H1 (cell line): ENCODE measurements at regions not wholly inside any gene's neighbourhood (a gene's known extent, or its start where the extent isn't known, plus 50 kb on each side); places are given as distances from the start of the nearest gene placed in this dataset.

ENCODE experiments used
- CTCF ChIA-PET: fragments of 300-600 bp; sonication (Branson Sonifier 250); formaldehyde crosslinking; loops from one replicate; lab custom pipeline; 2021; ENCODE audit not compliant: partially characterized antibody; lab: Charles Lee
- POLR2A ChIA-PET: fragments of 300-600 bp; sonication (Branson Sonifier 250); formaldehyde crosslinking; loops from one replicate; lab custom pipeline; 2021; ENCODE audit warnings: inconsistent platforms; ENCODE audit not compliant: partially characterized antibody; lab: Charles Lee
- DNase-seq, 2 experiments: peaks; one replicate each; pipeline versions ENCODE4 v3.0.0 to v3.0.0-alpha.2; 2010 to 2022; ENCODE audit warnings: low spot score in 2 of 2, low read depth in 1 of 2, mixed read lengths in 1 of 2
- FAIRE-seq: peaks from 2 replicates; lab custom pipeline; 2011; peaks lifted over from hg19 to GRCh38; lab: Jason Lieb, UNC
- H2AFZ ChIP-seq: 2 replicates; pipeline ENCODE4 v1.8.1; 2012; ENCODE audit warnings: low read length, inconsistent platforms
- H2AK5ac ChIP-seq: 2 replicates; pipeline ENCODE4 v1.6.1; 2013; ENCODE audit warnings: low read depth, low read length
- H2BK120ac ChIP-seq: replicated peaks from 2 replicates; pipeline ENCODE3; 2013; ENCODE audit warnings: low read depth, low read length, inconsistent platforms
- H2BK12ac ChIP-seq: 2 replicates; pipeline ENCODE4 v1.6.1; 2013; ENCODE audit warnings: low read depth, low read length
- H2BK15ac ChIP-seq: 2 replicates; pipeline ENCODE4 v1.6.1; 2013; ENCODE audit warnings: low read length
- H2BK20ac ChIP-seq: 2 replicates; pipeline ENCODE4 v1.6.1; 2013; ENCODE audit warnings: low read length
- H2BK5ac ChIP-seq: 2 replicates; pipeline ENCODE4 v1.6.1; 2013; ENCODE audit warnings: low read depth, low read length
- H3K14ac ChIP-seq: 2 replicates; pipeline ENCODE4 v1.6.1; 2013; ENCODE audit warnings: inconsistent platforms; ENCODE audit not compliant: insufficient read length
- H3K18ac ChIP-seq: 2 replicates; pipeline ENCODE4 v1.6.1; 2013; ENCODE audit warnings: low read length; ENCODE audit errors: extremely low read depth
- H3K23ac ChIP-seq: 2 replicates; pipeline ENCODE4 v1.6.1; 2013; ENCODE audit warnings: inconsistent platforms; ENCODE audit not compliant: insufficient read length
- H3K23me2 ChIP-seq: 2 replicates; pipeline ENCODE4 v1.6.1; 2013; ENCODE audit warnings: low read depth, low read length
- H3K27ac ChIP-seq: 2 replicates; pipeline ENCODE4 v1.6.1; 2011; ENCODE audit warnings: low read depth, low read length, inconsistent platforms
- H3K27me3 ChIP-seq, 4 experiments: replicated peaks in 1 of 4; 1 replicate in 1 of 4; 2 replicates in 3 of 4; pipeline versions ENCODE4 v1.6.1 to v1.8.1; 2011 to 2013; ENCODE audit warnings: low read length in 3 of 4, mild to moderate bottlenecking in 3 of 4, inconsistent platforms in 2 of 4, mixed read lengths in 2 of 4, moderate library complexity in 1 of 4; ENCODE audit not compliant: control insufficient read depth in 3 of 4, insufficient read depth in 3 of 4; ENCODE audit errors: extremely low read depth in 1 of 4
- H3K36me3 ChIP-seq, 4 experiments: 2 replicates each; pipeline versions ENCODE4 v1.6.1 to v1.8.1; 2011 to 2013; ENCODE audit warnings: mild to moderate bottlenecking in 4 of 4, low read length in 3 of 4, moderate library complexity in 2 of 4, control low read depth in 1 of 4, inconsistent platforms in 1 of 4; ENCODE audit not compliant: insufficient read depth in 4 of 4, control insufficient read depth in 2 of 4
- H3K4ac ChIP-seq: replicated peaks from 2 replicates; pipeline ENCODE3; 2013; ENCODE audit warnings: low read length, low read depth, mixed read lengths, inconsistent platforms; ENCODE audit not compliant: insufficient read length
- H3K4me1 ChIP-seq, 4 experiments: replicated peaks in 1 of 4; 1 replicate in 1 of 4; 2 replicates in 3 of 4; pipeline versions ENCODE4 v1.6.1 to v1.8.1; 2011 to 2013; ENCODE audit warnings: low read length in 3 of 4, inconsistent platforms in 2 of 4, mixed read lengths in 1 of 4; ENCODE audit not compliant: insufficient read depth in 4 of 4, control insufficient read depth in 3 of 4
- H3K4me2 ChIP-seq, 2 experiments: 2 replicates each; pipeline versions ENCODE4 v1.6.1 to v1.8.1; 2011 to 2013; ENCODE audit warnings: low read depth in 2 of 2, low read length in 2 of 2, control low read depth in 1 of 2, inconsistent platforms in 1 of 2, mild to moderate bottlenecking in 1 of 2; ENCODE audit not compliant: insufficient read depth in 1 of 2
- H3K4me3 ChIP-seq, 4 experiments: fragments of 200-600, 300-600 bp in 1 of 4; sonication (generic), shearing (Covaris generic), sonication (Bioruptor Twin) in 1 of 4; 2 replicates each; pipeline versions ENCODE4 v1.5.1 to v1.8.1; 2011 to 2016; ENCODE audit warnings: low read length in 4 of 4, low read depth in 3 of 4, control low read depth in 2 of 4, inconsistent platforms in 2 of 4, mild to moderate bottlenecking in 2 of 4, mixed read lengths in 1 of 4, moderate library complexity in 1 of 4; ENCODE audit not compliant: insufficient read depth in 2 of 4; ENCODE audit errors: extremely low read depth in 1 of 4
- H3K56ac ChIP-seq: replicated peaks from 2 replicates; pipeline ENCODE3; 2013; ENCODE audit warnings: low read depth, mild to moderate bottlenecking, mixed read lengths, low read length, inconsistent platforms; ENCODE audit not compliant: insufficient read length
- H3K79me1 ChIP-seq: 2 replicates; pipeline ENCODE4 v1.6.1; 2013; ENCODE audit warnings: low read depth, low read length, control low read depth
- H3K79me2 ChIP-seq, 2 experiments: 2 replicates each; pipeline versions ENCODE4 v1.6.1 to v1.8.1; 2012 to 2013; ENCODE audit warnings: low read length in 2 of 2, mild to moderate bottlenecking in 2 of 2, inconsistent platforms in 1 of 2; ENCODE audit not compliant: insufficient read depth in 2 of 2, control insufficient read depth in 1 of 2
- H3K9ac ChIP-seq, 4 experiments: replicated peaks in 1 of 4; 1 replicate in 1 of 4; 2 replicates in 3 of 4; pipeline versions ENCODE4 v1.6.1 to v1.8.1; 2011 to 2013; ENCODE audit warnings: low read depth in 3 of 4, low read length in 3 of 4, control low read depth in 2 of 4, mild to moderate bottlenecking in 2 of 4, moderate library complexity in 2 of 4, inconsistent platforms in 1 of 4; ENCODE audit errors: extremely low read depth in 1 of 4
- H3K9me3 ChIP-seq, 2 experiments: 2 replicates each; pipeline versions ENCODE4 v1.6.1 to v1.8.1; 2012 to 2013; ENCODE audit warnings: mild to moderate bottlenecking in 2 of 2, moderate library complexity in 2 of 2, control low read depth in 1 of 2, inconsistent platforms in 1 of 2, low read depth in 1 of 2, low read length in 1 of 2, mixed read lengths in 1 of 2; ENCODE audit not compliant: insufficient read depth in 2 of 2
- H4K20me1 ChIP-seq, 2 experiments: replicated peaks in 1 of 2; 2 replicates each; pipeline versions ENCODE3 to v1.8.1; 2011 to 2013; ENCODE audit warnings: inconsistent platforms in 2 of 2, low read length in 2 of 2, mild to moderate bottlenecking in 1 of 2; ENCODE audit not compliant: insufficient read depth in 2 of 2, control insufficient read depth in 1 of 2
- H4K5ac ChIP-seq: 2 replicates; pipeline ENCODE4 v1.6.1; 2013; ENCODE audit warnings: low read length, low read depth, mixed read lengths, inconsistent platforms; ENCODE audit not compliant: insufficient read length
- H4K8ac ChIP-seq: 2 replicates; pipeline ENCODE4 v1.8.0; 2013; ENCODE audit warnings: mild to moderate bottlenecking, moderate library complexity, low read length, inconsistent platforms; ENCODE audit not compliant: insufficient read depth; ENCODE audit errors: extremely low read depth
- H4K91ac ChIP-seq: replicated peaks from 2 replicates; pipeline ENCODE3; 2013; ENCODE audit warnings: low read length, mixed read lengths, inconsistent platforms; ENCODE audit not compliant: insufficient read length
- SIX5 ChIP-seq: IDR thresholded peaks from 2 replicates; pipeline ENCODE4 v1.6.1; 2011; ENCODE audit warnings: mild to moderate bottlenecking, low read depth, low read length
- SUZ12 ChIP-seq: fragments of 200-600 bp; sonication (generic); IDR thresholded peaks from 2 replicates; pipeline ENCODE4 v1.6.1; 2012; ENCODE audit warnings: mild to moderate bottlenecking, inconsistent platforms, low read length, moderate library complexity, mixed read lengths
- WGBS, 2 experiments: shearing (Covaris generic) in 1 of 2; methylation state at CpG; one replicate each; pipeline versions ENCODE4 v1.1.6 to v1.1.7; 2013 to 2015; ENCODE audit warnings: low lambda C conversion rate in 2 of 2, mixed read lengths in 2 of 2, inconsistent platforms in 1 of 2, low coverage in 1 of 2, missing lambda C conversion rate in 1 of 2; ENCODE audit not compliant: insufficient replicate concordance in 2 of 2, insufficient coverage in 1 of 2, insufficient read length in 1 of 2; ENCODE audit errors: extremely low coverage in 1 of 2, missing lambda C conversion rate in 1 of 2; 5-methylcytosine and 5-hydroxymethylcytosine counted together

- Histone ChIP-seq H3K27ac (no peak overlapping the region), H3K27me3 (no peaks in the 10 kb centered on the region; a peak in 1 of 7 replicates), H2BK15ac (no peak overlapping the region), H3K18ac (no peak overlapping the region), H3K79me1 (no peaks in the 10 kb centered on the region), H2BK5ac (no peak overlapping the region), H2AFZ (no peak overlapping the region), H3K79me2 (no peaks in the 10 kb centered on the region), H3K9ac (no peak overlapping the region), H3K23ac (no peak overlapping the region), H3K36me3 (no peaks in the 10 kb centered on the region), H4K5ac (no peak overlapping the region), H3K4me2 (no peak overlapping the region), H4K8ac (no peak overlapping the region), H3K23me2 (no peaks in the 10 kb centered on the region; the same call in 1 of the 2 replicates), H3K56ac (no peak overlapping the region), H3K14ac (no peak overlapping the region), H3K4ac (no peak overlapping the region), H2BK12ac (no peak overlapping the region), H2AK5ac (no peak overlapping the region), H3K4me3 (no peak overlapping the region), H4K91ac (no peak overlapping the region), H2BK120ac (no peak overlapping the region), H3K9me3 (no peaks in the 10 kb centered on the region), H2BK20ac (no peak overlapping the region), H4K20me1 (no peaks in the 10 kb centered on the region), H3K4me1 (peaks cover 0 to 3% (median 0%) of the 10 kb centered on the region in 4 experiments; a peak in 1 of 7 replicates)
- DNase-seq (no peak), FAIRE-seq (no peak)
- ChIA-PET POLR2A (no interaction called here), CTCF (no interaction called here)
- WGBS, 2 experiments, result 84% methylated on average over 5 of the region's 9 CpGs; no CpG with 5 or more reads in 1 of the 2 experiments
- TF ChIP-seq SUZ12 (no peak), SIX5 (no peak)
These were observed 233.6 kb downstream of the SMAD2 start for GRCh38 chr18:47696870-47697269.
